GM12892 (cell line): ENCODE measurements at regions not wholly inside any gene's neighbourhood (a gene's known extent, or its start where the extent isn't known, plus 50 kb on each side); places are given as distances from the start of the nearest gene placed in this dataset.

Source experiments
- POLR2A ChIP-seq: IDR thresholded peaks from 2 replicates; pipeline ENCODE4 v1.6.1; 2011; ENCODE audit warnings: low read depth, low read length, control low read depth
- POLR2AphosphoS5 ChIP-seq: IDR thresholded peaks from 2 replicates; pipeline ENCODE4 v1.6.1; 2011; ENCODE audit warnings: low read depth, low read length, control low read depth

GRCh38 chr3:26484140-26484539 is 138.4 kb upstream of the LRRC3B start:
- no peak for TF ChIP-seq POLR2A
- TF ChIP-seq POLR2AphosphoS5 = no peak
